CD4-positive, alpha-beta T cell treated with Interleukin-4 for 1 hour (primary cell): ENCODE measurements at regions not wholly inside any gene's neighbourhood (a gene's known extent, or its start where the extent isn't known, plus 50 kb on each side); places are given as distances from the start of the nearest gene placed in this dataset.

Experiments
- DNase-seq, 2 donors: peaks; one replicate each; pipeline ENCODE4 v3.0.0-alpha.2; 2020 to 2022

GRCh38 chr5:8740595-8740994 lies 805.3 kb downstream of the SEMA5A start:
- no peak for DNase-seq

- DNase-seq: no peak
Measured at GRCh38 chr5:8749556-8749955, 796.3 kb downstream of the SEMA5A start.

- DNase-seq: no peak
Measured at GRCh38 chr5:8750100-8750499, 795.8 kb downstream of the SEMA5A start.

GRCh38 chr5:8751971-8752370 lies 793.9 kb downstream of the SEMA5A start:
- no peak for DNase-seq

- no peak for DNase-seq
Measured at GRCh38 chr5:8752595-8752994, 793.3 kb downstream of the SEMA5A start.

GRCh38 chr5:8756498-8757084 lies 789.3 kb downstream of the SEMA5A start:
- no peak for DNase-seq

- no peak for DNase-seq
Measured at GRCh38 chr5:8765886-8766285, 780.0 kb downstream of the SEMA5A start.

GRCh38 chr5:8766448-8766847 lies 779.4 kb downstream of the SEMA5A start:
- no peak for DNase-seq

- DNase-seq: no peak
Measured at GRCh38 chr5:8767111-8767510, 778.8 kb downstream of the SEMA5A start.

- no peak for DNase-seq
Measured at GRCh38 chr5:8767746-8768145, 778.1 kb downstream of the SEMA5A start.

GRCh38 chr5:8769631-8770030 lies 776.2 kb downstream of the SEMA5A start:
- no peak for DNase-seq

- no peak for DNase-seq
Measured at GRCh38 chr5:8770431-8770830, 775.4 kb downstream of the SEMA5A start.

GRCh38 chr5:8773046-8773615 lies 772.7 kb downstream of the SEMA5A start:
- DNase-seq: no peak

- DNase-seq: no peak
Measured at GRCh38 chr5:8784692-8785091, 761.2 kb downstream of the SEMA5A start.

- no peak for DNase-seq
Measured at GRCh38 chr5:8788246-8788645, 757.6 kb downstream of the SEMA5A start.

- no peak for DNase-seq
Measured at GRCh38 chr5:8805653-8806052, 740.2 kb downstream of the SEMA5A start.

GRCh38 chr5:8807636-8808035 lies 738.2 kb downstream of the SEMA5A start:
- no peak for DNase-seq

- DNase-seq: no peak
Measured at GRCh38 chr5:8811581-8811980, 734.3 kb downstream of the SEMA5A start.

GRCh38 chr5:8813180-8813579 lies 732.7 kb downstream of the SEMA5A start:
- DNase-seq: no peak

GRCh38 chr5:8814105-8814504 lies 731.8 kb downstream of the SEMA5A start:
- DNase-seq: no peak

GRCh38 chr5:8824371-8824770 lies 721.5 kb downstream of the SEMA5A start:
- DNase-seq: no peak

GRCh38 chr5:8825139-8825757 lies 720.6 kb downstream of the SEMA5A start:
- no peak for DNase-seq

- no peak for DNase-seq
Measured at GRCh38 chr5:8826508-8826907, 719.4 kb downstream of the SEMA5A start.

GRCh38 chr5:8827696-8828095 lies 718.2 kb downstream of the SEMA5A start:
- no peak for DNase-seq
